ENCODE measurements at regions not wholly inside any gene's neighbourhood (a gene's known extent, or its start where the extent isn't known, plus 50 kb on each side); places are given as distances from the start of the nearest gene placed in this dataset.

GRCh38 chr1:69426401-69426800, 141.3 kb upstream of the LRRC7 start:
- no peak for DNase-seq (ENCODE audit: low spot score)

- no peak for DNase-seq (ENCODE audit: low spot score)
These were observed 134.6 kb upstream of the LRRC7 start for GRCh38 chr1:69433073-69433472.

GRCh38 chr1:69436151-69436550, 131.6 kb upstream of the LRRC7 start:
- no peak for DNase-seq (ENCODE audit: low spot score)

- no peak for DNase-seq (ENCODE audit: low spot score)
These were observed 129.5 kb upstream of the LRRC7 start for GRCh38 chr1:69438056-69438795.

GRCh38 chr1:69441496-69441895, 126.2 kb upstream of the LRRC7 start:
- no peak for DNase-seq (ENCODE audit: low spot score)

GRCh38 chr1:69451196-69451595, 116.5 kb upstream of the LRRC7 start:
- no peak for DNase-seq (ENCODE audit: low spot score)

- DNase-seq (ENCODE audit: low spot score), result no peak
These were observed 112.0 kb upstream of the LRRC7 start for GRCh38 chr1:69455718-69456117.

GRCh38 chr1:69459244-69459643, 108.5 kb upstream of the LRRC7 start:
- no peak for DNase-seq (ENCODE audit: low spot score)

- no peak for DNase-seq (ENCODE audit: low spot score)
These were observed 92.7 kb upstream of the LRRC7 start for GRCh38 chr1:69475021-69475420.

- DNase-seq (ENCODE audit: low spot score), result no peak
These were observed 88.0 kb upstream of the LRRC7 start for GRCh38 chr1:69479734-69480133.

GRCh38 chr1:69483246-69483645, 84.5 kb upstream of the LRRC7 start:
- no peak for DNase-seq (ENCODE audit: low spot score)

GRCh38 chr1:69485616-69486015, 82.1 kb upstream of the LRRC7 start:
- DNase-seq (ENCODE audit: low spot score), result no peak

- DNase-seq (ENCODE audit: low spot score), result no peak
These were observed 76.3 kb upstream of the LRRC7 start for GRCh38 chr1:69491416-69491815.

- DNase-seq (ENCODE audit: low spot score), result no peak
These were observed 75.4 kb upstream of the LRRC7 start for GRCh38 chr1:69492286-69492685.

- no peak for DNase-seq (ENCODE audit: low spot score)
These were observed 73.5 kb upstream of the LRRC7 start for GRCh38 chr1:69494221-69494620.

GRCh38 chr1:69497441-69498221, 70.1 kb upstream of the LRRC7 start:
- no peak for DNase-seq (ENCODE audit: low spot score)

- no peak for DNase-seq (ENCODE audit: low spot score)
These were observed 69.0 kb upstream of the LRRC7 start for GRCh38 chr1:69498711-69499110.

- DNase-seq (ENCODE audit: low spot score), result no peak
These were observed 68.4 kb upstream of the LRRC7 start for GRCh38 chr1:69499203-69499803.

GRCh38 chr1:69502991-69503390, 64.7 kb upstream of the LRRC7 start:
- DNase-seq (ENCODE audit: low spot score), result no peak

- no peak for DNase-seq (ENCODE audit: low spot score)
These were observed 62.9 kb upstream of the LRRC7 start for GRCh38 chr1:69504730-69505252.

- DNase-seq (ENCODE audit: low spot score), result no peak
These were observed 61.4 kb upstream of the LRRC7 start for GRCh38 chr1:69506311-69506710.

GRCh38 chr1:69506721-69507120, 61.0 kb upstream of the LRRC7 start:
- no peak for DNase-seq (ENCODE audit: low spot score)

GRCh38 chr1:69510026-69510425, 57.7 kb upstream of the LRRC7 start:
- DNase-seq (ENCODE audit: low spot score), result no peak

Measured in HT-29 (cell line).